ENCODE measurements at regions not wholly inside any gene's neighbourhood (a gene's known extent, or its start where the extent isn't known, plus 50 kb on each side); places are given as distances from the start of the nearest gene placed in this dataset.

DNA sequence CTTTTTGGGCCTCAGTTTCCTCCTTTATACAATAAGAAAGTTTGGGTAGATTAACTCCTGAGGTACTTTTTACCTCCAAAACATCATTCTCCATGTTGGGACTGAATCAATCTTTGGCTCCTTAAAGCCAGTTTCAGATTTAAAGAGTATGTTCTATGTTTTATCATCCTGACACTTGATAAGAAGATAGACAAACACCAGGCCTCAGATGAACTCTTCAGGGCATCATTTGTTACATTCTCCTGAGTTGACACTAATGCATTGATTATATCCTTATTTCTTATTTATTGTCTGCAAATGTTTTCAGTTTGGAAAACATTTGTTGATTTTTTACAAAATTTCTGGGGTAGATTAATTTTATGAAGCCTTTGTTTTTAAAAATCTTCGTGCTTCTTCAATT, 102.7 kb upstream of the CCSER1 start:
- TF ChIP-seq CTCF (IDR thresholded peaks at IDR 0.05) (no peak), POLR2A (IDR thresholded peaks at IDR 0.05) (no peak)
